NOMO-1 treated with dmso at 0.1 percent for 144 hours (cell line): ENCODE measurements at regions not wholly inside any gene's neighbourhood (a gene's known extent, or its start where the extent isn't known, plus 50 kb on each side); places are given as distances from the start of the nearest gene placed in this dataset.
"Not testable (repeated sequence)": the region's sequence is repeated elsewhere in the genome, so short reads cannot be mapped to it uniquely, and the experiment has no call there.

Experiments
- DNase-seq: peaks from one replicate; lab custom pipeline; 2025; ENCODE audit not compliant: unreplicated experiment; lab: John Stamatoyannopoulos, UW

- no peak for DNase-seq
Observed at GRCh38 chr10:53223851-53224250, 451.3 kb upstream of the MBL2 start.

- DNase-seq = no peak
Observed at GRCh38 chr10:53222806-53223205, 450.2 kb upstream of the MBL2 start.

- DNase-seq = no peak
Observed at GRCh38 chr10:53209944-53210611, 437.5 kb upstream of the MBL2 start.

GRCh38 chr10:53183733-53184132 lies 411.1 kb upstream of the MBL2 start:
- no peak for DNase-seq

- no peak for DNase-seq
Observed at GRCh38 chr10:53177468-53177867, 404.9 kb upstream of the MBL2 start.

GRCh38 chr10:53166325-53166724 lies 393.7 kb upstream of the MBL2 start:
- no peak for DNase-seq

- DNase-seq = no peak
Observed at GRCh38 chr10:53162856-53163255, 390.3 kb upstream of the MBL2 start.

GRCh38 chr10:53161231-53161630 lies 388.6 kb upstream of the MBL2 start:
- DNase-seq = no peak

- DNase-seq = not testable (repeated sequence)
Observed at GRCh38 chr10:53155674-53156073, 383.1 kb upstream of the MBL2 start.

- no peak for DNase-seq
Observed at GRCh38 chr10:53153831-53154230, 381.2 kb upstream of the MBL2 start.

- DNase-seq = no peak
Observed at GRCh38 chr10:53140506-53140905, 367.9 kb upstream of the MBL2 start.

- no peak for DNase-seq
Observed at GRCh38 chr10:53135897-53136253, 363.3 kb upstream of the MBL2 start.

- DNase-seq = no peak
Observed at GRCh38 chr10:53135213-53135896, 362.8 kb upstream of the MBL2 start.

- DNase-seq = no peak
Observed at GRCh38 chr10:53134050-53134449, 361.5 kb upstream of the MBL2 start.

- no peak for DNase-seq
Observed at GRCh38 chr10:53130337-53130736, 357.8 kb upstream of the MBL2 start.

GRCh38 chr10:53127686-53128085 lies 355.1 kb upstream of the MBL2 start:
- DNase-seq = no peak

- no peak for DNase-seq
Observed at GRCh38 chr10:53123311-53123710, 350.7 kb upstream of the MBL2 start.

GRCh38 chr10:53122281-53122680 lies 349.7 kb upstream of the MBL2 start:
- DNase-seq = peak; percentile 89

- peak; percentile 14 for DNase-seq
Observed at GRCh38 chr10:53115660-53116059, 343.1 kb upstream of the MBL2 start.

GRCh38 chr10:53111529-53111928 lies 338.9 kb upstream of the MBL2 start:
- no peak for DNase-seq

- DNase-seq = no peak
Observed at GRCh38 chr10:53109320-53109719, 336.7 kb upstream of the MBL2 start.

- no peak for DNase-seq
Observed at GRCh38 chr10:53108317-53108934, 335.8 kb upstream of the MBL2 start.
